ENCODE measurements at regions not wholly inside any gene's neighbourhood (a gene's known extent, or its start where the extent isn't known, plus 50 kb on each side); places are given as distances from the start of the nearest gene placed in this dataset.
"Not testable (repeated sequence)": the region's sequence is repeated elsewhere in the genome, so short reads cannot be mapped to it uniquely, and the experiment has no call there.

DNA sequence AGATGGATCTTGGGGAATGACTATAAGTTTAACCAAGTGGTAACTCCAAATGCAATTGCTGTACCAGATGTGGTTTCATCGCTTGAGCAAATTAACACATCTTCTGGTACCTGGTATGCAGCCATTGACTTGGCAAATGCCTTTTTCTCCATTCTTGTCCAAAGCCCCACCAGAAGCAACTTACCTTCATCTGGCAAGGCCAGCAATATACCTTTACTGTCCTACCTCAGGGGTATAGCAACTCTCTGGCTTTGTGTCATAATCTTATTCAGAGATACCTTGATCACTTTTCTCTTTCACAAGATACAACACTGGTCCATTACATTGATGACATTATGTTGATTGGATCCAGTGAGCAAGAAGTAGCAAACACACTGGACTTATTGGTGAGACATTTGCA, 53.2 kb upstream of the SH3RF1 start:
- H3K4me3 ChIP-seq; H3K27ac ChIP-seq; H3K4me1 ChIP-seq (replicated peaks in 1 of 2); in situ Hi-C loops (cut with MboI; ENCODE audit: low pct_unique_long_range_greater_than_20kb in 2 of 9, low sequenced_read_pairs in 9 of 9, unreplicated experiment in 9 of 9); ATAC-seq (replicated peaks in 6 of 8): not testable (repeated sequence)
- WGBS, 10 experiments: 40 to 100% (median 100%) methylated on average over 1 of the region's 1 CpG; no CpG with 5 or more reads in 5 of the 10 experiments

DNA sequence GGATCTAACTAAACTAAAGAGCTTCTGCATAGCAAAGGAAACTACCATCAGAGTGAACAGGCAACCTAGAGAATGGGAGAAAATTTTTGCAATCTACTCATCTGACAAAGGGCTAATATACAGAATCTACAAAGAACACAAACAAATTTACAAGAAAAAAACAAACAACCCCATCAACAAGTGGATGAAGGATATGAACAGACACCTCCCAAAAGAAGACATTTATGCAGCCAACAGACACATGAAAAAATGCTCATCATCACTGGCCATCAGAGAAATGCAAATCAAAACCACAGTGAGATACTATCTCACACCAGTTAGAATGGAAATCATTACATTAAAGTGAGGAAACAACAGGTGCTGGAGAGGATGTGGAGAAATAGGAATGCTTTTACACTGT, 52.1 kb upstream of the SH3RF1 start:
- H3K4me3 ChIP-seq; in situ Hi-C loops (cut with MboI; ENCODE audit: low pct_unique_long_range_greater_than_20kb in 2 of 9, low sequenced_read_pairs in 9 of 9, unreplicated experiment in 9 of 9); H3K27ac ChIP-seq: not testable (repeated sequence)

More for the DNA sequence above, 52.1 kb upstream of the SH3RF1 start:
- not testable (repeated sequence) for ATAC-seq (replicated peaks in 6 of 8); H3K4me1 ChIP-seq (replicated peaks in 1 of 2)

Data from motor neuron (in vitro differentiated cells).